ENCODE measurements at regions not wholly inside any gene's neighbourhood (a gene's known extent, or its start where the extent isn't known, plus 50 kb on each side); places are given as distances from the start of the nearest gene placed in this dataset.

GRCh38 chr6:67248077-67248476 lies 1387.0 kb upstream of the ADGRB3 start:
- DNase-seq: no peak
- Mint-ChIP-seq H3K4me1 (no peaks in the 10 kb centered on the region), H3K27ac (no peak overlapping the region), H3K9me3 (peaks cover 2% of the 10 kb centered on the region), H3K4me3 (no peak overlapping the region), H3K36me3 (ENCODE audit: low read depth) (no peaks in the 10 kb centered on the region), H3K27me3 (no peaks in the 10 kb centered on the region)
- ChIA-PET CTCF (no interaction called here), POLR2A (no interaction called here)

GRCh38 chr6:67244037-67244436 lies 1391.0 kb upstream of the ADGRB3 start:
- H3K27me3 Mint-ChIP-seq: no peaks in the 10 kb centered on the region
- ChIA-PET CTCF (no interaction called here), POLR2A (no interaction called here)
- no peak overlapping the region for H3K4me3 Mint-ChIP-seq
- no peaks in the 10 kb centered on the region for H3K4me1 Mint-ChIP-seq
- no peaks in the 10 kb centered on the region for H3K9me3 Mint-ChIP-seq
- H3K36me3 Mint-ChIP-seq (ENCODE audit: low read depth): no peaks in the 10 kb centered on the region
- no peak for DNase-seq
- H3K27ac Mint-ChIP-seq: no peak overlapping the region

GRCh38 chr6:67237277-67237676 lies 1397.8 kb upstream of the ADGRB3 start:
- no peak overlapping the region for H3K4me3 Mint-ChIP-seq
- H3K27ac Mint-ChIP-seq: no peak overlapping the region
- POLR2A ChIA-PET: no interaction called here
- no peaks in the 10 kb centered on the region for H3K36me3 Mint-ChIP-seq (ENCODE audit: low read depth)
- no peaks in the 10 kb centered on the region for H3K9me3 Mint-ChIP-seq
- CTCF ChIA-PET: no interaction called here
- no peaks in the 10 kb centered on the region for H3K4me1 Mint-ChIP-seq
- DNase-seq: no peak
- no peaks in the 10 kb centered on the region for H3K27me3 Mint-ChIP-seq

- Mint-ChIP-seq H3K9me3 (no peaks in the 10 kb centered on the region), H3K27ac (no peak overlapping the region), H3K36me3 (ENCODE audit: low read depth) (no peaks in the 10 kb centered on the region), H3K4me1 (no peaks in the 10 kb centered on the region), H3K4me3 (no peak overlapping the region), H3K27me3 (no peaks in the 10 kb centered on the region)
- ChIA-PET POLR2A (no interaction called here), CTCF (no interaction called here)
- no peak for DNase-seq
Measured at GRCh38 chr6:67231092-67231491, 1404.0 kb upstream of the ADGRB3 start.

GRCh38 chr6:67224989-67225388 lies 1410.1 kb upstream of the ADGRB3 start:
- POLR2A ChIA-PET: no interaction called here
- no peak overlapping the region for H3K27ac Mint-ChIP-seq
- no peaks in the 10 kb centered on the region for H3K9me3 Mint-ChIP-seq
- no peaks in the 10 kb centered on the region for H3K36me3 Mint-ChIP-seq (ENCODE audit: low read depth)
- CTCF ChIA-PET: no interaction called here
- H3K4me3 Mint-ChIP-seq: no peak overlapping the region
- H3K4me1 Mint-ChIP-seq: no peaks in the 10 kb centered on the region
- no peaks in the 10 kb centered on the region for H3K27me3 Mint-ChIP-seq
- DNase-seq: no peak

- POLR2A ChIA-PET: no interaction called here
- Mint-ChIP-seq H3K27me3 (no peaks in the 10 kb centered on the region), H3K36me3 (ENCODE audit: low read depth) (no peaks in the 10 kb centered on the region), H3K9me3 (peaks cover 6% of the 10 kb centered on the region), H3K4me1 (no peaks in the 10 kb centered on the region), H3K27ac (no peak overlapping the region), H3K4me3 (no peak overlapping the region)
- CTCF ChIA-PET: no interaction called here
- DNase-seq: no peak
Measured at GRCh38 chr6:67221226-67221625, 1413.9 kb upstream of the ADGRB3 start.

- ChIA-PET POLR2A (no interaction called here), CTCF (no interaction called here)
- peaks cover 6% of the 10 kb centered on the region for H3K9me3 Mint-ChIP-seq
- H3K27me3 Mint-ChIP-seq: no peaks in the 10 kb centered on the region
- no peak for DNase-seq
- no peak overlapping the region for H3K27ac Mint-ChIP-seq
- no peaks in the 10 kb centered on the region for H3K36me3 Mint-ChIP-seq (ENCODE audit: low read depth)
- no peak overlapping the region for H3K4me3 Mint-ChIP-seq
- H3K4me1 Mint-ChIP-seq: no peaks in the 10 kb centered on the region
Measured at GRCh38 chr6:67219346-67219745, 1415.7 kb upstream of the ADGRB3 start.

GRCh38 chr6:67212584-67212983 lies 1422.5 kb upstream of the ADGRB3 start:
- no peaks in the 10 kb centered on the region for H3K27me3 Mint-ChIP-seq
- no peak for DNase-seq
- H3K9me3 Mint-ChIP-seq: no peaks in the 10 kb centered on the region
- POLR2A ChIA-PET: no interaction called here
- no peaks in the 10 kb centered on the region for H3K4me1 Mint-ChIP-seq
- no peak overlapping the region for H3K4me3 Mint-ChIP-seq
- CTCF ChIA-PET: no interaction called here
- no peaks in the 10 kb centered on the region for H3K36me3 Mint-ChIP-seq (ENCODE audit: low read depth)
- no peak overlapping the region for H3K27ac Mint-ChIP-seq

- Mint-ChIP-seq H3K36me3 (ENCODE audit: low read depth) (no peaks in the 10 kb centered on the region), H3K27me3 (no peaks in the 10 kb centered on the region), H3K4me1 (no peaks in the 10 kb centered on the region), H3K27ac (no peak overlapping the region), H3K9me3 (no peaks in the 10 kb centered on the region), H3K4me3 (no peak overlapping the region)
- ChIA-PET CTCF (no interaction called here), POLR2A (no interaction called here)
- DNase-seq: no peak
Measured at GRCh38 chr6:67210450-67210849, 1424.6 kb upstream of the ADGRB3 start.

- H3K27me3 Mint-ChIP-seq: no peaks in the 10 kb centered on the region
- H3K36me3 Mint-ChIP-seq (ENCODE audit: low read depth): no peaks in the 10 kb centered on the region
- POLR2A ChIA-PET: no interaction called here
- H3K27ac Mint-ChIP-seq: no peak overlapping the region
- H3K4me3 Mint-ChIP-seq: no peak overlapping the region
- CTCF ChIA-PET: no interaction called here
- DNase-seq: no peak
- no peaks in the 10 kb centered on the region for H3K4me1 Mint-ChIP-seq
- peaks cover 13% of the 10 kb centered on the region for H3K9me3 Mint-ChIP-seq
Measured at GRCh38 chr6:67201563-67201962, 1433.5 kb upstream of the ADGRB3 start.

- ChIA-PET POLR2A (no interaction called here), CTCF (no interaction called here)
- Mint-ChIP-seq H3K4me3 (no peak overlapping the region), H3K27me3 (no peaks in the 10 kb centered on the region), H3K27ac (no peak overlapping the region), H3K36me3 (ENCODE audit: low read depth) (no peaks in the 10 kb centered on the region), H3K4me1 (no peaks in the 10 kb centered on the region), H3K9me3 (peaks cover 13% of the 10 kb centered on the region)
- DNase-seq: no peak
Measured at GRCh38 chr6:67200626-67201403, 1434.3 kb upstream of the ADGRB3 start.

- ChIA-PET POLR2A (no interaction called here), CTCF (no interaction called here)
- H3K27me3 Mint-ChIP-seq: no peaks in the 10 kb centered on the region
- H3K27ac Mint-ChIP-seq: no peak overlapping the region
- peaks cover 13% of the 10 kb centered on the region for H3K9me3 Mint-ChIP-seq
- no peaks in the 10 kb centered on the region for H3K4me1 Mint-ChIP-seq
- H3K4me3 Mint-ChIP-seq: no peak overlapping the region
- H3K36me3 Mint-ChIP-seq (ENCODE audit: low read depth): no peaks in the 10 kb centered on the region
- DNase-seq: no peak
Measured at GRCh38 chr6:67199425-67199824, 1435.7 kb upstream of the ADGRB3 start.

- DNase-seq: no peak
- Mint-ChIP-seq H3K4me1 (no peaks in the 10 kb centered on the region), H3K27me3 (no peaks in the 10 kb centered on the region), H3K36me3 (ENCODE audit: low read depth) (no peaks in the 10 kb centered on the region), H3K4me3 (no peak overlapping the region), H3K9me3 (peaks cover 4% of the 10 kb centered on the region), H3K27ac (no peak overlapping the region)
- ChIA-PET POLR2A (no interaction called here), CTCF (no interaction called here)
Measured at GRCh38 chr6:67190733-67191132, 1444.3 kb upstream of the ADGRB3 start.

- DNase-seq: no peak
- ChIA-PET CTCF (no interaction called here), POLR2A (no interaction called here)
- H3K27me3 Mint-ChIP-seq: no peaks in the 10 kb centered on the region
- no peaks in the 10 kb centered on the region for H3K36me3 Mint-ChIP-seq (ENCODE audit: low read depth)
- H3K27ac Mint-ChIP-seq: no peak overlapping the region
- no peak overlapping the region for H3K4me3 Mint-ChIP-seq
- no peaks in the 10 kb centered on the region for H3K4me1 Mint-ChIP-seq
- H3K9me3 Mint-ChIP-seq: no peaks in the 10 kb centered on the region
Measured at GRCh38 chr6:67184405-67184804, 1450.7 kb upstream of the ADGRB3 start.

GRCh38 chr6:67175101-67175500 lies 1460.0 kb upstream of the ADGRB3 start:
- H3K4me3 Mint-ChIP-seq: no peak overlapping the region
- no peak overlapping the region for H3K27ac Mint-ChIP-seq
- no peaks in the 10 kb centered on the region for H3K36me3 Mint-ChIP-seq (ENCODE audit: low read depth)
- H3K4me1 Mint-ChIP-seq: no peaks in the 10 kb centered on the region
- POLR2A ChIA-PET: no interaction called here
- H3K27me3 Mint-ChIP-seq: no peaks in the 10 kb centered on the region
- CTCF ChIA-PET: no interaction called here
- H3K9me3 Mint-ChIP-seq: peaks cover 3% of the 10 kb centered on the region
- DNase-seq: no peak
